Spleen (tissue), 11 donors: ENCODE measurements at regions not wholly inside any gene's neighbourhood (a gene's known extent, or its start where the extent isn't known, plus 50 kb on each side); places are given as distances from the start of the nearest gene placed in this dataset.

Experiments
- DNase-seq: peaks from one replicate; pipeline ENCODE4 v3.0.0-alpha.2; 2020
- H3K27ac ChIP-seq, 8 donors: fragments of 200-600 bp; sonication (generic) in 7 of 8; 1 replicate in 4 of 8; 2 replicates in 4 of 8; pipeline versions ENCODE4 v1.5.0 to v1.8.0; 2016 to 2021; ENCODE audit warnings: inconsistent platforms in 4 of 8, mild to moderate bottlenecking in 4 of 8, moderate library complexity in 1 of 8
- H3K27me3 ChIP-seq, 7 donors: fragments of 200-600 bp; sonication (generic) in 6 of 7; replicated peaks in 1 of 7; 1 replicate in 4 of 7; 2 replicates in 3 of 7; pipeline versions ENCODE4 v1.5.0 to v1.8.0; 2016 to 2021; ENCODE audit warnings: inconsistent platforms in 3 of 7, mild to moderate bottlenecking in 1 of 7
- H3K36me3 ChIP-seq, 6 donors: fragments of 200-600 bp; sonication (generic) in 5 of 6; 1 replicate in 4 of 6; 2 replicates in 2 of 6; pipeline versions ENCODE4 v1.5.0 to v1.8.0; 2016 to 2021; ENCODE audit warnings: inconsistent platforms in 2 of 6
- H3K4me1 ChIP-seq, 6 donors: fragments of 200-600 bp; sonication (generic) in 5 of 6; 1 replicate in 3 of 6; 2 replicates in 3 of 6; pipeline versions ENCODE4 v1.5.0 to v1.8.0; 2016 to 2021; ENCODE audit warnings: inconsistent platforms in 3 of 6
- H3K4me3 ChIP-seq, 8 donors: fragments of 200-600 bp; sonication (generic) in 7 of 8; 1 replicate in 4 of 8; 2 replicates in 4 of 8; pipeline versions ENCODE4 v1.5.0 to v1.8.0; 2016 to 2021; ENCODE audit warnings: inconsistent platforms in 4 of 8, mild to moderate bottlenecking in 4 of 8, moderate library complexity in 2 of 8
- H3K9me3 ChIP-seq, 8 donors: fragments of 200-600 bp; sonication (generic) in 7 of 8; 1 replicate in 4 of 8; 2 replicates in 4 of 8; pipeline versions ENCODE4 v1.5.0 to v1.8.0; 2016 to 2021; ENCODE audit warnings: inconsistent platforms in 4 of 8
- POLR2A ChIP-seq, 3 donors: fragments of 450-650 bp; IDR thresholded peaks; one replicate each; pipeline ENCODE4 v1.5.1; 2017; ENCODE audit warnings: antibody characterized with exemption in 3 of 3, mild to moderate bottlenecking in 1 of 3
- POLR2AphosphoS5 ChIP-seq, 3 donors: sonication (generic); formaldehyde crosslinking; IDR thresholded peaks; one replicate each; pipeline ENCODE4 v1.5.1; 2017; ENCODE audit warnings: antibody characterized with exemption in 3 of 3
- WGBS, 5 donors: extraction: QIAGEN DNeasy Blood & Tissue Kit in 3 of 5; methylation state at CpG; one replicate each; pipeline versions ENCODE4 v1.1.5 to v1.1.7; 2013 to 2018; 5-methylcytosine and 5-hydroxymethylcytosine counted together
- intact Hi-C: fragments of 100-400 bp; cut with DNase I; formaldehyde crosslinking; loops from one replicate; pipeline ENCODE4 v1.15.0; 2023; ENCODE audit warnings: low total_unique reads
- TF ChIP-seq, protein P1 (sequence below), 11 experiments: fragments of 200-600 bp in 7 of 11; fragments of 450-650 bp in 4 of 11; sonication (generic) in 4 of 11; IDR thresholded peaks in 8 of 11; conservative IDR thresholded peaks in 3 of 11; 1 replicate in 7 of 11; 2 replicates in 4 of 11; pipeline versions ENCODE4 v1.4.0 to v1.8.0; 2016 to 2021; ENCODE audit warnings: antibody characterized with exemption in 11 of 11, inconsistent platforms in 4 of 11, mild to moderate bottlenecking in 1 of 11
- donor health status: healthy with polysubstance abuse.
- donor health status: DM: no; HTN: no; CAD: no; lungs with moderate emphysema.
- donor health status: DM: no; HTN: no; CAD: no.
- donor health status: Bipolar disorder and iron deficiency.
- donor health status: healthy.
- donor health status: DM: no; HTN: no; CAD: no.
- donor health status: DM: yes; HTN: yes; CAD: no.

GRCh38 chr6:76422511-76423213 is 350.2 kb upstream of the IMPG1 start:
- Histone ChIP-seq H3K4me1 (no peaks in the 10 kb centered on the region), H3K27me3 (no peaks in the 10 kb centered on the region), H3K4me3 (no peak overlapping the region), H3K9me3 (peaks cover 0 to 4% (median 0%) of the 10 kb centered on the region in 8 donors), H3K27ac (no peak overlapping the region), H3K36me3 (no peaks in the 10 kb centered on the region)
- 42 to 56% (median 50%) methylated on average over 2 of the region's 2 CpGs for WGBS, 5 donors
- intact Hi-C loops: no loop called here
- DNase-seq: no peak
- no peak for TF ChIP-seq POLR2AphosphoS5 (IDR thresholded peaks at IDR 0.05)
- no peak for TF ChIP-seq POLR2A (IDR thresholded peaks at IDR 0.05)
- TF ChIP-seq, protein P1, sequence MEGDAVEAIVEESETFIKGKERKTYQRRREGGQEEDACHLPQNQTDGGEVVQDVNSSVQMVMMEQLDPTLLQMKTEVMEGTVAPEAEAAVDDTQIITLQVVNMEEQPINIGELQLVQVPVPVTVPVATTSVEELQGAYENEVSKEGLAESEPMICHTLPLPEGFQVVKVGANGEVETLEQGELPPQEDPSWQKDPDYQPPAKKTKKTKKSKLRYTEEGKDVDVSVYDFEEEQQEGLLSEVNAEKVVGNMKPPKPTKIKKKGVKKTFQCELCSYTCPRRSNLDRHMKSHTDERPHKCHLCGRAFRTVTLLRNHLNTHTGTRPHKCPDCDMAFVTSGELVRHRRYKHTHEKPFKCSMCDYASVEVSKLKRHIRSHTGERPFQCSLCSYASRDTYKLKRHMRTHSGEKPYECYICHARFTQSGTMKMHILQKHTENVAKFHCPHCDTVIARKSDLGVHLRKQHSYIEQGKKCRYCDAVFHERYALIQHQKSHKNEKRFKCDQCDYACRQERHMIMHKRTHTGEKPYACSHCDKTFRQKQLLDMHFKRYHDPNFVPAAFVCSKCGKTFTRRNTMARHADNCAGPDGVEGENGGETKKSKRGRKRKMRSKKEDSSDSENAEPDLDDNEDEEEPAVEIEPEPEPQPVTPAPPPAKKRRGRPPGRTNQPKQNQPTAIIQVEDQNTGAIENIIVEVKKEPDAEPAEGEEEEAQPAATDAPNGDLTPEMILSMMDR (IDR thresholded peaks at IDR 0.05 in 8 of 11, conservative IDR thresholded peaks at IDR 0.05 in 3 of 11): no peak

DNA sequence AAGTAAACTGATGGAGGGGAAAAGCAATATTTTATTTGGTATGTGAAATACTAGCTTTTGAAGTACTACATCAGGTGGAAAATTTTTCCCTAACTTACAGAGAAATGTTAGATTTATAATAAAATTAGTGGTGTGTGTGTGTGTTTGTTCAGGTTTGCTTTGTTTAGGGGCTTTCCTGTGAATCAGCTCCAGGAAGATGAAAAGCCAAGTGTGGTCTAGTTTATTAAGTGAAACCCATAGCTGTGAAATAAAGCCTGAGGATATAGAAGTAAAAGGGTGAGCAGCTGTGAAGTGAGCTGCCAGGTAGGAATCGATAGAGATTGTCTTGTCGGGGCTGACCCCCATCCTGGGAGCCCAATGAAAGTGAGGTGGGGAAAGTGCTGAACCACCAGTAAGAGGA is 347.6 kb upstream of the IMPG1 start:
- Histone ChIP-seq H3K27me3 (no peaks in the 10 kb centered on the region), H3K4me3 (no peak overlapping the region), H3K27ac (no peak overlapping the region), H3K4me1 (no peaks in the 10 kb centered on the region), H3K9me3 (peaks cover 0 to 4% (median 0%) of the 10 kb centered on the region in 8 donors), H3K36me3 (no peaks in the 10 kb centered on the region)
- DNase-seq: no peak
- intact Hi-C loops: no loop called here
- TF ChIP-seq, protein P1 (IDR thresholded peaks at IDR 0.05 in 8 of 11, conservative IDR thresholded peaks at IDR 0.05 in 3 of 11): no peak
- TF ChIP-seq POLR2A (IDR thresholded peaks at IDR 0.05) (no peak), POLR2AphosphoS5 (IDR thresholded peaks at IDR 0.05) (no peak)
- 79 to 91% (median 88%) methylated on average over 2 of the region's 2 CpGs for WGBS, 5 donors

- no peaks in the 10 kb centered on the region for H3K4me1 ChIP-seq
- H3K9me3 ChIP-seq: peaks cover 0 to 4% (median 0%) of the 10 kb centered on the region in 8 donors
- H3K4me3 ChIP-seq: no peak overlapping the region
- intact Hi-C loops: no loop called here
- H3K27me3 ChIP-seq: no peaks in the 10 kb centered on the region
- no peaks in the 10 kb centered on the region for H3K36me3 ChIP-seq
- no peak for DNase-seq
- 68 to 82% (median 73%) methylated on average over 3 of the region's 3 CpGs for WGBS, 5 donors
- no peak overlapping the region for H3K27ac ChIP-seq
- TF ChIP-seq POLR2AphosphoS5 (IDR thresholded peaks at IDR 0.05): no peak
- no peak for TF ChIP-seq POLR2A (IDR thresholded peaks at IDR 0.05)
- TF ChIP-seq, protein P1 (IDR thresholded peaks at IDR 0.05 in 8 of 11, conservative IDR thresholded peaks at IDR 0.05 in 3 of 11): no peak
Measured at GRCh38 chr6:76418560-76419223, 346.2 kb upstream of the IMPG1 start.

DNA sequence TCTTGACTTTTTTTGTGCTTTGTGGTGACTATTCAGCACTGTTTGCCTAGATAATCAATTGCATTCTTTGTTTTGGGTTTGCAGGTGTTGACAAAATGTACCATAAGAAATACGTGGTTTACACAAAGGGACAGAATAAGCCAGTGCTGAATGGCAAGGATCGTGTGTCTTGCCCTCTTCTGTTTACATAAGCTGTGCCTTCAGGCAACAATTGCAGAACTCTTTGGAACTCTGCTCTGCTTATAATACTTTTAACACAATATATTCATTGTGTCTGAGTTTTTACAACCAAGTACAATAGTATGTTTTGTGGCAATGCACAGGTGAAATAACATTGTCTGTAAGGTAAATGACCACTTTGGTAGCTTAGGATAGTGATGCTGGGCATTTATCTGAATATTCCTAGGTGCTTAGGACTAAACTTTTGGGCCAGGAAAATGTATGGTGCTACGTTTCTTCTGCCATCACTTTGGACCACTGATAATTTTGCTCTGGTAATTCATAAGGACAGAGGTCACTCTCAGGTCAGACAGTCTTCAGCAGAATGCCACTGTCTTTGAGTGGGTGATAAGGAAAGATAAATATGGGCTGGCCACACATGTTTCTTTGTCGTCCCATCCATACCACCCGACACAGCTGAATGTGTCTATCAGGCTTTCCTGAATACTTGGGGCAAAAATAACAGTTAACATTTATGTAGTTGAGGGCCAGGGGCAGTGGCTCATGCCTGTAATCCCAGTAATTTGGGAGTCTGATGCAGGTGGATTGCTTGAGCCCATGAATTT is 344.6 kb upstream of the IMPG1 start:
- H3K36me3 ChIP-seq: no peaks in the 10 kb centered on the region
- 57 to 69% (median 61%) methylated on average over 5 of the region's 5 CpGs for WGBS, 5 donors
- TF ChIP-seq POLR2AphosphoS5 (IDR thresholded peaks at IDR 0.05) (no peak), POLR2A (IDR thresholded peaks at IDR 0.05) (no peak)
- TF ChIP-seq, protein P1 (IDR thresholded peaks at IDR 0.05 in 8 of 11, conservative IDR thresholded peaks at IDR 0.05 in 3 of 11): no peak
- no peaks in the 10 kb centered on the region for H3K27me3 ChIP-seq
- no peak for DNase-seq
- no peak overlapping the region for H3K4me3 ChIP-seq
- intact Hi-C loops: no loop called here
- H3K9me3 ChIP-seq: peaks cover 0 to 4% (median 0%) of the 10 kb centered on the region in 8 donors
- no peaks in the 10 kb centered on the region for H3K4me1 ChIP-seq
- H3K27ac ChIP-seq: no peak overlapping the region
